Astrocyte of the hippocampus (primary cell): ENCODE measurements at regions not wholly inside any gene's neighbourhood (a gene's known extent, or its start where the extent isn't known, plus 50 kb on each side); places are given as distances from the start of the nearest gene placed in this dataset.
"Not testable (repeated sequence)": the region's sequence is repeated elsewhere in the genome, so short reads cannot be mapped to it uniquely, and the experiment has no call there.

Experiments used
- DNase-seq: peaks from one replicate; pipeline ENCODE4 v3.0.0; 2011; ENCODE audit warnings: low read depth, low spot score

GRCh38 chr12:46572644-46573346, 200.2 kb upstream of the SLC38A2 start:
- DNase-seq: no peak

- no peak for DNase-seq
Measured at GRCh38 chr12:46571608-46572007, 199.0 kb upstream of the SLC38A2 start.

DNA sequence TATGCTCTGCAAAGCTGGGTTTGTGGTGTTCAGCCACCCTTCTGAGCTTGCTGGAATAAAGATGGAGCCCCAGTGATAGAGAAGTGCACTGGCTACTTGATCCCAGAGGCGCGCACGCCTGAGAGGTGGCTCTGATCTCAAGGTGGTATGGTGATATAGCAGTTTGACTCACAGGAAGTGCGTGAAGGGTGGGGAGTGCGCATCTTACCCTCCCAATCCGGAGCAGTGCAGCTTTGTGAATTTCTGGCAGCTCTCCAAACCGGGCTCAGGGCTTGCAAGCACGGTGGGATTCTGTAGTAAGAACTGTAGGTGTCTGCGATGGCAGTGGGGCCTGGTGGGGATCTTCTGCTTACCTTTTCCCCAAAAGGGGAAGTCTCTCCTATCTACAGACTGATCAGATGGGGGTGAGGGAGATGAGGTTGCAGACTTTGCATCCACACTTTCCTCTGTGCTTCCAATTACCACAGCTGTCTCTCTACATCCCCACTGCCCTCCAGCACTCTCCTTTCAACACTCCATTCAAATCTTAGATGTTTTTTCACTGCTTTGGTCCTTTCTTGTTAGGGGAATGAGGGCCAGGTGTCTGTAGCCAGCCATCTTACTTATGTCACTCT, 197.4 kb upstream of the SLC38A2 start:
- DNase-seq: no peak

- DNase-seq: no peak
Measured at GRCh38 chr12:46567667-46568066, 195.1 kb upstream of the SLC38A2 start.

GRCh38 chr12:46562625-46563225, 190.2 kb upstream of the SLC38A2 start:
- peak; percentile 92 for DNase-seq

DNA sequence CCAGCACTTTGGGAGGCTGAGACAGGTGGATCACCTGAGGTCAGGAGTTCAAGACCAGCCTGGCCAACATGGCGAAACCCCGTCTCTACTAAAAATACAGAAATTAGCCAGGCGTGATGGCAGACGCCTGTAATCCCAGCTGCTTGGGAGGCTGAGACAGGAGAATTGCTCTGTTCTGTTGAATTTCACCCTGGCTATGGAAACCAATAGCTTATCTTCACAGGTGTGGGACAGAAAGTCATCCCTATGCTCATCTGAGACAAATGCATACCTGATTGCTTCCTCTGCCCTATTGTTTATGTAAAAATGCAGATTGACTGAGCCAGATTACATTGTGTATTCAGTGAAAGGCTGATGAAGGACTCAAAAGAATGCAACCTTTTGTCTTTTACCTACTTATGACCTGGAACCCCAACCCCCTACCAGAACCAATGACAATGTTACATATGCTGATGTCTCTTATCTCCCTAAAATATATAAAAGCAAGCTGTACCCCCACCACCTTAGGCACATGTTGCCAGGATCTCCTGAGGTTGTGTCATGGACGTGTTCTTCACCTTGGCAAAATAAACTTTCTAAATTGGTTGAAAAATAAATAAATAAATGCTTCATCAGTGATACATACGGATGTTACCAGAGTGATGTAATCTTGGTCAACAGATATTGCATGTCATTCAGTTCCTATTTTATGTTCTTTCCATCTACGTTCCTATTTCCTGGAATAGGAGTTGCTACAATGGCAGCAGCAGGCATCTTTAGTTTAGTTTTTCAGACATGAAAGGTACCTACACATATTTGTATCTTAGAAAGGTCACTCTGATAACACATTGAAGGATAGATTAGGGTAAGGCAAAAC, 189.4 kb upstream of the SLC38A2 start:
- DNase-seq: not testable (repeated sequence)

DNA sequence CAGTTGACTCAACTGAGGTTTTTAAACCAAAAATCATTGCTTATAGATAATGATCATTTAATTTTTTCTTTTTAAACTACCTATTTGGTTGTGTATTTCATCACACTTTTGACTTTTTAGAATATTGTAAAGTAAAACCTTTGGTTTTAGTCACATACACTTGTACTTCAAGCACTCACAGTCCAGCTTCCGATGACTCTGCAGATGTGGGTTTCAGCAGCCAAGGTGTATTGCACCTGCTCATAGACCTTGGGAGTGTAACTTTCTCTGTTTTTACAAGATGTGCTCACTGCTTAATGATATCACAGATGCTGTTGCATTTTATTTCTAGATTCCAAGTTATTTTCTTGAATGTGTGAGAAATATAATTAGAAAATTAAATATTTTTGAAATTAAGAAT, 188.3 kb upstream of the SLC38A2 start:
- DNase-seq: no peak

DNA sequence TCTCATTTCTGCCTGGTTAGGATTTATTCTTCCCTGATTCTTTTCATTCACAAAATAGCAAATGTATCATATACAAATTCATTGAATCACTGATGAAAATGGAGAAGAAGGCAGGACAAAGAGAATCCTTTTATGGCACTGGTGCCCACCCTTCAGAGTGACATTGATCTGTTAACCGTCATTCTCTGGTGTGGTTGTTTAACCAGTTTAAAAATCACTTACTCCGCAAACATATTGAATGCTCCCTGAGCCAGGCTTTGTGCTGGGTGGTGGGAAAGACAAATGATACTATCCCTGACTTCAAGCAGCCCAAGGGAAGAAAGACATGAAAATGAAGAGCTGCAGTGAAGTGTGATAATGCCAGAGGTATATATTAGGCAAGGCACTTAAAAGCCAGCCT, 187.5 kb upstream of the SLC38A2 start:
- DNase-seq: no peak

GRCh38 chr12:46559311-46559710, 186.7 kb upstream of the SLC38A2 start:
- no peak for DNase-seq

GRCh38 chr12:46558677-46559076, 186.1 kb upstream of the SLC38A2 start:
- no peak for DNase-seq

- DNase-seq: no peak
Measured at GRCh38 chr12:46557539-46558373, 185.2 kb upstream of the SLC38A2 start.

DNA sequence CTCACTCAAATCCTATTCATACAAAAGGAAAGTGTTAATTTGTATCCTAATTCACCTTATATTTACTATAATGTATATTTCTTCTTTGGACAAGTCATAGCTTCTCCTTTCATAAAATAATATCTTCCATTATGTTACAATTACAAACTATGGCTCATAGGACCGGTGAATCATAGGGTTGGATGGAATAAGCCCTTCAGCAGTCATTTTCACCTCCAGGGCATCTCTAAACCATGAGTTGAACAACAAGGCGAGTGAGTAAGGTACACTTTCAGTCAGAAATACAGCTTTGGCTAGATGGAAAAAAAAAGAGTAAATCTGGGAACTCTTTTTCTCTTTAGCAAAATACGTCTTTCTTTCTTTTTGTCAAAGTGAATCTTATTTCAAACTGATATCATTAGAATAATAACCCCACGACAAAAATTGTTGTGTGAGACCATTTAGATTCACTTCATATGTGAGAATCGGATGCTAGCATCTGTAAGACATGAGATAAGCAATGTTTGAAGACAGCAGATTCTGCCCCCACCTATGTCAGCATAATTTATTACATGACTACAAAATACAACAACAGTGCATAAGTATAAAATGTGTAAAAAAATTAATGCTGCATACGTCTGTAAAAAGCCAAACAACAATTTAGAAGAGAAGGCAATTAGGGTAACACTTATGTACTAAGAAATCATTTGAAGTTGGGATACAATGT, 184.4 kb upstream of the SLC38A2 start:
- DNase-seq: peak; percentile 42

DNA sequence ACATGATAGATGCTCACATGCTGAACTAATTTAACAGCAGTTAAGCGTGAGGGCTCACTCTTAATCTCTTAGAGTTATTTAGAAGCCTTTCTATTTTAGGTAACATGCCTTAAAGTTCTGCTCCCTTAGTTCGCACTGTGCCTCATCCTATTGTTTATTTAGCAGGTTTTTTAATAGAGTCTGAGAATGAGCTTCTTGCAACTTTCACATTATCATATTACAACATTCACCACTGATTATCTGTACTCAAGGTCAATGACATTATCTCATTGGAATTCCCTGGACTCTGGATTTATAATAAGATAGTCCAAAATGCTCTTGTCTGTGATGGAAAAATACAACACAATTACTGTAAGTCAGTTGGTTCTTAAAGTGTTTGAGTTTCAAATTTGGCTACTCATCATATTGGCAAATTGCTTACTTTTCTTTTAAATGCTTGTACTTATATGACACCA, 183.6 kb upstream of the SLC38A2 start:
- peak; percentile 62 for DNase-seq

DNA sequence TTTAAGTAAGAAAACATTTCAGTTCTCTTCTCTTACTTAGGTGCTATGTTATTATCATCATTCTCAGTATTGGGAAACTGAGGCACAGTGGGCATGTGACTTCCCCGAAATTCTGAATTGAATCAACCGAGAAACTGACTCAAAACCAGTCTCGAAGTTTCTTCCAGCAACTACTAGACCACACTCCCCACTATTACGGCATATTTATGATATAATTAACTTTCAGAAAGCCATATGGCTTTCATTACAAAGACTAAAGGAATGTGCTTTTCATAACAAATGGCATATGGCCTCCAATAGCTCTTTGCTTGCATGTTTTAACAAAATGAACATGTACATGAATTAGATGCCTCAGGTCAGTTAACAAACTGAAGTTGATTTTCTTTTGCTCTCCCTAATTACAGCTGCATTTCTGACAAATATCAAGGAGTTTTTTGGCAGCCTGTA, 182.9 kb upstream of the SLC38A2 start:
- DNase-seq: peak; percentile 27

- DNase-seq: no peak
Measured at GRCh38 chr12:46554460-46554859, 181.9 kb upstream of the SLC38A2 start.

DNA sequence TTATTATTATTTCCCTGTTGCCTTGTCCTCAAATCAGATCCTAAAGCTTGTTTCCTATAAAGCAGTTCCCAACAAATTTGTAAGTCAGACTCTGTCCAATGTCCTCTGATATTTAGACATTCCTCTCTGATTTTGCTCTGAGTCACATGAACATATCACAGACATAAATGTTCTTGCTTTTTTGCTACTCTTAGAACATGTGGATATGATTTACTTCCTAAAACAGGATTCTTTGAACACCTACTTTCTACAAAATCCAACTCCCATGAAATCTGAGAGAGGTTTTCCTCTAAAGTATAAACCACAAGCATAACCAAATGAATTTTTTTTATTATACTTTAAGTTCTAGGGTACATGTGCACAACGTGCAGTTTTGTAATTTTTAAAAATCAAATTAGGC, 181.3 kb upstream of the SLC38A2 start:
- no peak for DNase-seq

- peak; percentile 19 for DNase-seq
Measured at GRCh38 chr12:46553266-46553665, 180.7 kb upstream of the SLC38A2 start.

DNA sequence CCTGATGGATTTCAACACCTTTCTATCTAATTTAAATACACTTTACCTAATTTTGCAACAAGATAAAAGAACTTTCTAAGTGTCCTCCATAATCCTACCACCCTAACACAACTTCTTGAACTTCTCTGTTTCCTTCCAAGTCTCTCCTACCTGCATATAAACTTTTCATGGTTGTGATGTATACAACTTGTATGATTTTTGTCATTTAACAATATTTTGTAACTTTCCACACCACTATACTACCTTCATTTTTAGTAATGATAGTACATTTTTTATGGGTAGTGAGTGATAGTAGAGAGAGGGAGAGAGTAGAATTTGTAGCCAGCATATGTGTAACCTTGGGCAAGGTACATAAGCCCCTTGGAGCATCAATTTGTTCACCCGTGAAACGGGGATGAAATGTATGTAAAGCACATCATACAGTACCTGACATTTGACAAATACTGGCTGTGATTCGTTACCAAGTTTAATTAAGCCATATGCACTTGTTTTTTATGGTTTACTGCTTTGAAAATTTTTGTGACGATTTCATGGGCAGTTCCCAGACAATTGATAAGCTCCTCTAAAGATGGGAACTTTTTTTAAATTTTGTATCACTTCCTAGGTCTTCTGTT, 177.8 kb upstream of the SLC38A2 start:
- no peak for DNase-seq

- DNase-seq: peak; percentile 37
Measured at GRCh38 chr12:46549527-46550265, 177.1 kb upstream of the SLC38A2 start.
